Vagina (tissue), 2 donors: ENCODE measurements at regions not wholly inside any gene's neighbourhood (a gene's known extent, or its start where the extent isn't known, plus 50 kb on each side); places are given as distances from the start of the nearest gene placed in this dataset.

Experiments
- POLR2AphosphoS5 ChIP-seq, 2 donors: sonication (generic); formaldehyde crosslinking; IDR thresholded peaks; one replicate each; pipeline ENCODE4 v1.9.0; 2017; ENCODE audit warnings: antibody characterized with exemption in 2 of 2, mild to moderate bottlenecking in 2 of 2, low read depth in 1 of 2; ENCODE audit not compliant: insufficient read depth in 1 of 2
- TF ChIP-seq, protein P1 (sequence below), 3 experiments: fragments of 450-650 bp in 2 of 3; fragments of 200-600 bp in 1 of 3; sonication (generic) in 1 of 3; IDR thresholded peaks; one replicate each; pipeline ENCODE4 v1.5.1; 2017 to 2019; ENCODE audit warnings: antibody characterized with exemption in 3 of 3, mild to moderate bottlenecking in 2 of 3, moderate library complexity in 2 of 3

GRCh38 chr5:133680830-133681565, 68.7 kb upstream of the FSTL4 start:
- no peak for TF ChIP-seq POLR2AphosphoS5 (IDR thresholded peaks at IDR 0.05; ENCODE audit: insufficient read depth in 1 of 2, low read depth in 1 of 2)
- TF ChIP-seq, protein P1, sequence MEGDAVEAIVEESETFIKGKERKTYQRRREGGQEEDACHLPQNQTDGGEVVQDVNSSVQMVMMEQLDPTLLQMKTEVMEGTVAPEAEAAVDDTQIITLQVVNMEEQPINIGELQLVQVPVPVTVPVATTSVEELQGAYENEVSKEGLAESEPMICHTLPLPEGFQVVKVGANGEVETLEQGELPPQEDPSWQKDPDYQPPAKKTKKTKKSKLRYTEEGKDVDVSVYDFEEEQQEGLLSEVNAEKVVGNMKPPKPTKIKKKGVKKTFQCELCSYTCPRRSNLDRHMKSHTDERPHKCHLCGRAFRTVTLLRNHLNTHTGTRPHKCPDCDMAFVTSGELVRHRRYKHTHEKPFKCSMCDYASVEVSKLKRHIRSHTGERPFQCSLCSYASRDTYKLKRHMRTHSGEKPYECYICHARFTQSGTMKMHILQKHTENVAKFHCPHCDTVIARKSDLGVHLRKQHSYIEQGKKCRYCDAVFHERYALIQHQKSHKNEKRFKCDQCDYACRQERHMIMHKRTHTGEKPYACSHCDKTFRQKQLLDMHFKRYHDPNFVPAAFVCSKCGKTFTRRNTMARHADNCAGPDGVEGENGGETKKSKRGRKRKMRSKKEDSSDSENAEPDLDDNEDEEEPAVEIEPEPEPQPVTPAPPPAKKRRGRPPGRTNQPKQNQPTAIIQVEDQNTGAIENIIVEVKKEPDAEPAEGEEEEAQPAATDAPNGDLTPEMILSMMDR (IDR thresholded peaks at IDR 0.05): no peak
